ENCODE measurements at regions not wholly inside any gene's neighbourhood (a gene's known extent, or its start where the extent isn't known, plus 50 kb on each side); places are given as distances from the start of the nearest gene placed in this dataset.

- no peak for TF ChIP-seq POLR2AphosphoS5 (IDR thresholded peaks at IDR 0.05)
- TF ChIP-seq CTCF (IDR thresholded peaks at IDR 0.05), result no peak
Measured at GRCh38 chr1:182217967-182218366, 156.5 kb upstream of the ZNF648 start.

Measured in upper lobe of left lung (tissue), 4 donors.